ENCODE measurements at regions not wholly inside any gene's neighbourhood (a gene's known extent, or its start where the extent isn't known, plus 50 kb on each side); places are given as distances from the start of the nearest gene placed in this dataset.

GRCh38 chr3:28139967-28140634 lies 101.3 kb upstream of the CMC1 start:
- Histone ChIP-seq H3K27ac (ENCODE audit: low read length) (no peak overlapping the region), H3K79me2 (replicated peaks; ENCODE audit: insufficient read depth, low read length) (no peaks in the 10 kb centered on the region), H3K9me2 (ENCODE audit: insufficient read depth, low read length) (no peaks in the 10 kb centered on the region), H4K20me1 (ENCODE audit: insufficient read depth) (no peaks in the 10 kb centered on the region), H3K4me2 (ENCODE audit: low read length) (no peak overlapping the region), H3K9ac (ENCODE audit: low read length) (no peak overlapping the region), H3K27me3 (ENCODE audit: insufficient read depth, low read depth, low read length) (no peaks in the 10 kb centered on the region), H2AFZ (ENCODE audit: low read depth, low read length) (no peak overlapping the region), H3K4me3 (ENCODE audit: low read length) (no peak overlapping the region), H3K9me3 (ENCODE audit: low read length) (no peaks in the 10 kb centered on the region), H3K36me3 (ENCODE audit: insufficient read depth, low read length) (no peaks in the 10 kb centered on the region), H3F3A (ENCODE audit: insufficient read depth, low read length, poor library complexity, severe bottlenecking) (no peaks in the 10 kb centered on the region)
- no peak for TF ChIP-seq EP300 (conservative IDR thresholded peaks at IDR 0.05; ENCODE audit: poor library complexity, severe bottlenecking)
- no peak for TF ChIP-seq RAD21 (conservative IDR thresholded peaks at IDR 0.05)
- TF ChIP-seq CTCF (IDR thresholded peaks at IDR 0.05; ENCODE audit: poor library complexity, severe bottlenecking) = no peak
- no peak for TF ChIP-seq SMC3 (conservative IDR thresholded peaks at IDR 0.05; ENCODE audit: poor library complexity)
- TF ChIP-seq REST (IDR thresholded peaks at IDR 0.05; ENCODE audit: borderline replicate concordance) = no peak
- TF ChIP-seq POLR2AphosphoS5 (IDR thresholded peaks at IDR 0.05) = no peak
- TF ChIP-seq MXI1 (conservative IDR thresholded peaks at IDR 0.05; ENCODE audit: poor library complexity, severe bottlenecking) = no peak
- TF ChIP-seq TAF1 (IDR thresholded peaks at IDR 0.05; ENCODE audit: low read depth) = no peak
- no peak for TF ChIP-seq EZH2 (IDR thresholded peaks at IDR 0.05; ENCODE audit: borderline replicate concordance, insufficient read depth, low read length, poor library complexity, severe bottlenecking)

GRCh38 chr3:28140664-28141063 lies 100.8 kb upstream of the CMC1 start:
- H3K9me2 ChIP-seq (ENCODE audit: insufficient read depth, low read length) = no peaks in the 10 kb centered on the region
- no peak overlapping the region for H3K4me2 ChIP-seq (ENCODE audit: low read length)
- no peaks in the 10 kb centered on the region for H3F3A ChIP-seq (ENCODE audit: insufficient read depth, low read length, poor library complexity, severe bottlenecking)
- H3K4me3 ChIP-seq (ENCODE audit: low read length) = no peak overlapping the region
- H3K36me3 ChIP-seq (ENCODE audit: insufficient read depth, low read length) = no peaks in the 10 kb centered on the region
- H3K27ac ChIP-seq (ENCODE audit: low read length) = no peak overlapping the region
- TF ChIP-seq POLR2AphosphoS5 (IDR thresholded peaks at IDR 0.05) = no peak
- no peak for TF ChIP-seq TAF1 (IDR thresholded peaks at IDR 0.05; ENCODE audit: low read depth)
- TF ChIP-seq MXI1 (conservative IDR thresholded peaks at IDR 0.05; ENCODE audit: poor library complexity, severe bottlenecking) = no peak
- TF ChIP-seq REST (IDR thresholded peaks at IDR 0.05; ENCODE audit: borderline replicate concordance) = no peak
- TF ChIP-seq EZH2 (IDR thresholded peaks at IDR 0.05; ENCODE audit: borderline replicate concordance, insufficient read depth, low read length, poor library complexity, severe bottlenecking) = no peak
- no peak for TF ChIP-seq RAD21 (conservative IDR thresholded peaks at IDR 0.05)
- TF ChIP-seq EP300 (conservative IDR thresholded peaks at IDR 0.05; ENCODE audit: poor library complexity, severe bottlenecking) = no peak
- no peak for TF ChIP-seq CTCF (IDR thresholded peaks at IDR 0.05; ENCODE audit: poor library complexity, severe bottlenecking)
- no peak for TF ChIP-seq SMC3 (conservative IDR thresholded peaks at IDR 0.05; ENCODE audit: poor library complexity)
- no peak overlapping the region for H2AFZ ChIP-seq (ENCODE audit: low read depth, low read length)
- H3K9ac ChIP-seq (ENCODE audit: low read length) = no peak overlapping the region
- no peaks in the 10 kb centered on the region for H3K79me2 ChIP-seq (replicated peaks; ENCODE audit: insufficient read depth, low read length)
- H3K27me3 ChIP-seq (ENCODE audit: insufficient read depth, low read depth, low read length) = no peaks in the 10 kb centered on the region
- no peaks in the 10 kb centered on the region for H4K20me1 ChIP-seq (ENCODE audit: insufficient read depth)
- H3K9me3 ChIP-seq (ENCODE audit: low read length) = no peaks in the 10 kb centered on the region
